ENCODE measurements at regions not wholly inside any gene's neighbourhood (a gene's known extent, or its start where the extent isn't known, plus 50 kb on each side); places are given as distances from the start of the nearest gene placed in this dataset.

DNA sequence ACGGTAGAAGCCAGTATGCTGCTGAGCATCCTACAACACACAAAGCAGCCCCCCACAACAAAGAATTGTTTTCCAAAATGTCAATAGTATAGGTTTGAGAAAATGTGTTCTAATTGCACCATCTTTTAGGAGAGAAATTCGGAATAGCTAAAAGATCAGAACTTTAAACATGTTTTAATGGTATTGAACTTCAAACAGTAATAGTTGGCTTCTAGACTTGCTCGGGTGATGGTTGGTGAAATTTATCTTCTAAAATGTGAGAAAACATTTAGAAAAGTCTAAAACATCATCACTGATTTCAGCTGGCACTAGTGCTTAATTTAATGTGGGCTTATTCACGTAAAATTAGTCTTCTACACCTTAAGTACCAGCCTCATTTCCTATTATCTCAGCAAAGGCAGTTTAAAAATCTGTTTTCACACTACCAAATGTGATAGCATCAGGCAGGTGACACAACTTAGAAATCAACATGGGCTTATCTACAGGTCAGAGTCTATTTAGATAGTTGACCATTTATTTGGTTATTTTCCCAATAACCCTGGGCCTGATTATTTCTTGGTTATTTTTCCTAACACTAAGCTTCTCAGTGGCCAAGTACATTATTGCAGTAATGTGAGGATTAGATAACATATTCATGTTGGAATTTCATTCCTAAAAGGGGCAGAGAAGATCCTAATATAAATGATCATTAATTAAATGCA lies 399.3 kb upstream of the PKN2 start:
- no peak for DNase-seq (ENCODE audit: low read depth in 2 of 2)

DNA sequence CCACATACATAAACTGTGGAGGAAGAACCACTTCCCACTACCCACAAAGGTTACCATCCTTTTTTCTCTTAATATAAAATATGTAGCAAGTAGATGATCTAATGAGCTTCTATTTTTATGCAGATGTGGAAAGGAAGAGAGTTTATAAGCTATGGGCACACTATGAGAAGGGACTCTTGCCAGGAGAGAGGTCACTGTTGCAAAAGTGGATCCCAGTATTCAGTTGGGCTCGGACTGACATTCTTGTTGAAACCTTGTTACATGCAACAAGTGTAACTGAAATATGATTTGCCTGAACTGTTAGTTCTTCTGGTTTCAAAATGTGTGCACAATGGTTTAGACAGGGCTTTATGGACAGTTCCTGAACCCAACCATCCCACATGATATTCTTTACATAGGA lies 397.4 kb upstream of the PKN2 start:
- no peak for DNase-seq (ENCODE audit: low read depth in 2 of 2)

DNA sequence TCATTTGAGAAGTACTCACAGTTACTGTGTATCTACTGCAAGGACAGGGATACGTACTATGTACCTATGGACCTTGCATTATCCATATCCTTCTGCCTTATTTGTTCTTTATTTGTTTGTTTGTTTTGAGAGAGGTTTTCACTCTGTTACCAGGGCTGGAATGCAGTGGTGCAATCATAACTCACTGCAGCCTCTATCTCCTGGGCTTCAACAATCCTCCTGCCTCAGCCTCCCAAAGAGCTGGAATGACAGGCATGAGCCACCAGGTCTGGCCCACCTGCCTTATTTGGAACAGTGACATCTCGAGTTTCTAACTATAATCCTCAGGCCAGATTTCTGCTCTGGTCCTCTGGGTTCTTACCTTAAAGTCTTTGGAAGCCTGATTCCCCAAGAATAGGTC lies 395.5 kb upstream of the PKN2 start:
- DNase-seq (ENCODE audit: low read depth in 2 of 2): no peak

GRCh38 chr1:88289401-88290102 lies 394.5 kb upstream of the PKN2 start:
- no peak for DNase-seq (ENCODE audit: low read depth in 2 of 2)

- DNase-seq (ENCODE audit: low read depth in 2 of 2): no peak
These were observed 392.3 kb upstream of the PKN2 start for GRCh38 chr1:88291611-88292354.

DNA sequence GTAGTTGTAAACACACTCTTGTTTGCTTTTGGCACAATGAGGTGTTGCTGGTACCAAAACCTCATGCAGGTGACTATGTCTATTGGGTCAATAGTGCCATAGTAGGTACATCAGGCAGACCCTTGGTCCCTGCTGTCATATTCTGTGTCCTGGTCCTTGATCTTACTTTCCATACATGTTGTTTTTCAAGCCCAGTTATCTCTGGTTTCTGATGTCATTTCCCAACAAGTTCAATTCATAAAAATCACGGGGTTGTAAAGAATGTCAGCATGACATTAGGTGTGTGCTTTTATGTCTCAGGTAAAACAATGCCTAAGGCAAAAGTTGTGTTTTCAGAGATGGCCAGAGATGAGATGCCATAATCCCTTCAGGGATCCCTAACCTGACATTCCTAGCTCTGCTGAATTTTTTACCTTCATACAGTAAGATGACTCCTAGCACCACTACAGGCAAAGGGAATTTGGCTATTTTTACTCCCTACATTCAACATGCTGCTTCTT lies 390.3 kb upstream of the PKN2 start:
- no peak for DNase-seq (ENCODE audit: low read depth in 2 of 2)

GRCh38 chr1:88296227-88296626 lies 387.8 kb upstream of the PKN2 start:
- DNase-seq (ENCODE audit: low read depth in 2 of 2): no peak

DNA sequence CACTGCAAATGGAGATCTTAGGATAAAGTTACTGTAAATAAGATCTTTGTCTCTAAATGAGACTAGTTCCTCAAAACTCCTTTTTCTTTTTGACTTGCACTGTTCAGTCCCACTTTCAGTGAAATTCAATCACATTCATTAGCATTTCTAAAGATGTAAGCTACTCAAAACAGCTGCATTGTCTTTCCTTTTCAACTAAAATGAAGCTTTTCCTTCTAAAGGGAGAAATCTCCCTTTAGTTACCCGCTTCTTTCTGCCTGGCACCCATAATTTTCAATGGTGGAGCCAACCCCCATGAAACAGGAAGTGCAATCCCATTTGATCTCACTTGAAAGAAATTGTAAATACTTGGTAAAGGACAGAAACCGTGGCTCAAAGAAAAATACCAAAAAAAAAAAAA lies 387.4 kb upstream of the PKN2 start:
- DNase-seq (ENCODE audit: low read depth in 2 of 2): no peak

DNA sequence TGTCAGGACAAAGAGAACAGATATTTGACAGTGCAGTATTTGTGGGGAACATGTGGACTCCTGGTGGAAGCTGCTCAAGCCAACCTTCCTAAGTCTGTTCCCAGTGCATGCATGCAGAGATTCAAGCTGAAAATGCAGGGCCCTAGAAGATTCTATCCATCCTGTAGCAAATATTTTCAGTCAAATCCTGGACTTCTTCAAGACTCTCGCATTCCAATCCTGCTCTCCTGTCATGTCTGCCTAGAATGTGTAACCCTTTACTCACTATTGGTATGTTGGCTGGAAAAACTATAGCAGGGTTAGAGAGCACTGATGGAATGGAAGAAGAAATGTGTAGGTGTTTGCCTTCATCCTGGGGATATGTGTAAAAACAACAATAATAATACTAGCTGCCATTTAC lies 385.6 kb upstream of the PKN2 start:
- no peak for DNase-seq (ENCODE audit: low read depth in 2 of 2)

- DNase-seq (ENCODE audit: low read depth in 2 of 2): no peak
These were observed 383.3 kb upstream of the PKN2 start for GRCh38 chr1:88300752-88301263.

- DNase-seq (ENCODE audit: low read depth in 2 of 2): no peak
These were observed 381.1 kb upstream of the PKN2 start for GRCh38 chr1:88302843-88303486.

DNA sequence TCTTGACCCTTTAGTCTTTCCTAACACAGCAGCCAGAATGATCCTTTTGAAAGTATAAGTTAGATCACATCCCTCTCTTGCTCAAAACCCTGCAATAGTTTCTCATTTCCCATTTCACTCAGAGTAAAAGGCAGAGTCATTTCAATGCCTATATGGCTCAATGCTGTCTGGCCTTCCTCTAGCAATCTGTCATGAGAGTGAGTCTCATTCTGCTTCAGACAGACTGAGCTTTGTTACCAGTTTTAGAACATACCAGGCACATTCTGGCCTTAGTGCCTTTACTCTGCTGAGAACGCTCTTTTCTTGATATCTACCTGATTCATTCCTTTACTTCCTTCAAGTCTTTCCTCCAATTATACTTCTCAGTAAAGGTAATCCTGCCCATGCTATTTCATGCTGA lies 372.8 kb upstream of the PKN2 start:
- no peak for DNase-seq (ENCODE audit: low read depth in 2 of 2)

DNA sequence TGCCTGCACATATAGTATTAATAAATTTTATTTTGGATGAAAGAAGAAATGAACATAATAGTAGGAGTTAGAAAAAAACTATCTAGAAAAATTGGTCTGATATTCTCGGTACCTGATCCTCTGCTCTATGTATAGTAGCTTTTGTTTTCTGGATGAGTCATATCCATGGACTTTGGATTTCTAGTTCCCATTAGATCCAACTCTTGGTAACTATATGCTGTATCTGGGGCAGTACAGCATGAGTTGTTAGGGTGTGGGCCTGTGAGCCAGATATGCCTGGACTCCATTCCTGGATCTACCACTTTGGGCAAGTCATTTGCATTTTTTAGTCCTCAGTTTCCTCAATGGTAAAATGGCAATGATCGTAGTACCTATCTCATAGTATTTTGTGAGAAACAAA lies 372.2 kb upstream of the PKN2 start:
- no peak for DNase-seq (ENCODE audit: low read depth in 2 of 2)

- DNase-seq (ENCODE audit: low read depth in 2 of 2): no peak
These were observed 366.7 kb upstream of the PKN2 start for GRCh38 chr1:88317396-88317795.

DNA sequence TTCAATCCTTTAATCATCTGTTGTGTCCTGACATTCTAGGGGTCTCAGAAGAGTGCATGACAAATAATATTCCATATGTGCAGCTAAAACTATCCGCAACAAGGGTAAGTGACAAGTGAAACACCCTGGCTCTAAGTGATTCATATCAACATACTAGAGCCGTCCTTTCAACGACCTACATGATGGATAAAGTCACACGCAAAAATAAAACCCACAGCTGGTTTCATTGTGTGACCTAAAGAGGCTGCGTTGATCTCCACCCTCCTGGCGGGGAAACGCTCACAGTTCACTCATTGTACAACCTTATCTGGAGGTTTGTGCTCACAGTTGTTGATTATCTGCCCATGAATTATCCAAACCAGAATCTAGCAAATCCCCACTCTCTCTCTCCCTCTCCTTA lies 365.3 kb upstream of the PKN2 start:
- no peak for DNase-seq (ENCODE audit: low read depth in 2 of 2)

- DNase-seq (ENCODE audit: low read depth in 2 of 2): no peak
These were observed 363.8 kb upstream of the PKN2 start for GRCh38 chr1:88320291-88320690.

GRCh38 chr1:88321706-88322105 lies 362.4 kb upstream of the PKN2 start:
- no peak for DNase-seq (ENCODE audit: low read depth in 2 of 2)

GRCh38 chr1:88324899-88325298 lies 359.2 kb upstream of the PKN2 start:
- DNase-seq (ENCODE audit: low read depth in 2 of 2): no peak

GRCh38 chr1:88327391-88328267 lies 356.4 kb upstream of the PKN2 start:
- no peak for DNase-seq (ENCODE audit: low read depth in 2 of 2)

DNA sequence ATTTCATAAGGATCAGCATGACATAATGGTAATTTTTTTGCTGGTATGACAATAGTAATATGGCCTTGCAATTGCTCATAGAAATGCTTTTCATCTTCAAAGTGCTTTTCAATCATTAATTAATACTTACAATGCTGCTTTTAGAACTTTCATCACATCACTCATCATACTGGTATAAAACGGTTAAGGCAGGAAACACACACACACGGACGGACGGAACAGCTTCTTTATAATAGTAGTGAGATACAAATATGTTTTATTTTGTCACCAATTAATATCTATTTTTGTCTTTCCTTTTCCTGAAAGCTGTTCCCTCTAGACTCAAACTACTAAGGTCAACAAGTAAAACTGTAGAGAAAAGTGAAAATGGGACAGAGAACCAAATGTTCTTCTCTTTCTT lies 353.9 kb upstream of the PKN2 start:
- DNase-seq (ENCODE audit: low read depth in 2 of 2): no peak

DNA sequence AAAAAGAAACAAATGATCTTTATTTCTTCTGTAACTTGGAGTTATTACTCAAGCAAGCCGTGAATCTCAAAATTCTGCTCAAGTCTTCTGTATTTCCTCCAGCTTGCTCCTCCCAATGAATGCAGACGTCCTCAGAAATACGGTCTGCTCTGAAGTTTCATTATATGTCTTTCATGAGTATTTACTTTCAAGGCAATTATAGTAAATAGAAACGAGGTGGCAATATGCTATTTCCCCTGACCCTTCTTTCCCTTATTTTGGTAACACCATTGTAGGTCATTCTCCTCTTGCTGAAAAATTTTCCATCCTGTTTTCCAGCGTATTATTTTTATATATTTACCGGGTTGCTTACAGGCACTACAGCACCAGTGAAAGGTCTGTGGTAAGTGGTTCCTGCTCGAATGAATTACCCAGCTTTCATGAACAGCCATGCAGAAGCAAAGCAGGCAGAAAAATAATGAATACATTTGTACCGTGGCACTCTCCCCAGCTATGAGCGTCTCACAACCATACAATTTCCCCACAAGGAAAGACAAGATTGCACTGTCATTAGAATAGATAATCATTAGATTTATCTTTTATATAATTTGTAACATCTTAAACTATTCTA lies 350.9 kb upstream of the PKN2 start:
- no peak for DNase-seq (ENCODE audit: low read depth in 2 of 2)

Data from stimulated activated CD8-positive, alpha-beta memory T cell treated with anti-CD3 and anti-CD28 coated beads, Interleukin-7, amount 100 ng/mL, for 1 hour (primary cell).